ENCODE measurements at regions not wholly inside any gene's neighbourhood (a gene's known extent, or its start where the extent isn't known, plus 50 kb on each side); places are given as distances from the start of the nearest gene placed in this dataset.
A peak's percentile ranks its signal among the peaks of the same experiment; 100 is the strongest.

DNA sequence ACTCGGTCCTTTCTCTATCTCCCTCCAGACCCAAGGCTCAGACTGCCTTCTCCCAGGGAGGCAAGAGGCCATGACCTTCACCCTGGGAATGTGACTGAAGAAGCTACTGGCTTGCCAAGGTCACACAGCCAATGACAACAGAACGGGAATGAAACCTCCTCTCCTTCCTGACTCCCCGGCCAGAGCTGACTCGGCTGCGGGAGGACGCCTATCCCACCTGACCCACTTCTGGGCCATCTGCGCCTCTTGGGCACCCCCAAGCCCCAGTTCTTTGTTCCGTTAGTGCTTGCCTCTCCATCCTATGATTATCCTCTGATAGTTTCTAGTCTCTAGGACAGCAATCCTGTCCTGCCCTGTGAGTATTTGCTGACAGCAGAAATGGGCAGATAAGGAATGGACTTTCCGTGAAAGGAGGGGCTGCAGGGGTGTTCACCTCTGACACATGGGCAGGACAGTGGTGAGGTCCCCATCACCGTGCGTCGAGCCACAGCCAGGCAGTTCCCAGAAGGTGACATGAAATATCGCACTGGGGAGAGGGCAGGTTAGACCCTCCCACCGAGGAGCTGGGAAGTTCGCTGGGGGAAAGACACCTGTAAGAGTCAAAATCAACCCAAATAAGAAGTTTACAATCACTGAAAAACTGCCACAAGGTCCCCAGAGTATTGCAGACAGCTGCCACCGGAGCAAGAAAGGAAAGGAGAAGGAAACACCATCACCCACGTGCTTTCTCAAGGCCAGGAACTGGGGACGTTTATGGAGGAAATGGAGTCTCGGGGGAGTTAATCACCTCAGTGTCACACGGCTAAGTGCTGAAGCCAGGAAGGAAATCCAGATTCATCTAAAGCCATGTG lies 63.0 kb downstream of the INSIG1 start:
- no peak for DNase-seq

DNA sequence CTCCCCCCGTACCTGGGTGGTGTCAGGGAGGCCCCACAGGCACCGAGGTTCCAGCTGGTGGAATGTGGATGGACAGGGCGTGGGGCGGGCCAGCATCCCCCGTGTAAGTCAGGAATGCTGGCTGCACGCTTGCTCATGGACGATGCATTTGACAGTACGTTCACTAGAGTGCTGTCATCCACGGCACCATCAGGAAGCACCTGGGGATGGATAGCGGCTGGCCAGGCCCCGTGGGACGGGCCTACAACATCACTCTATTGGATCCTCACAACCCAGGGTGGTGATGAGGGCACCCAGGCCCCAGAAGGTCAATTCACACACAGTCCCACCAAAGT lies 63.6 kb downstream of the INSIG1 start:
- DNase-seq: no peak

DNA sequence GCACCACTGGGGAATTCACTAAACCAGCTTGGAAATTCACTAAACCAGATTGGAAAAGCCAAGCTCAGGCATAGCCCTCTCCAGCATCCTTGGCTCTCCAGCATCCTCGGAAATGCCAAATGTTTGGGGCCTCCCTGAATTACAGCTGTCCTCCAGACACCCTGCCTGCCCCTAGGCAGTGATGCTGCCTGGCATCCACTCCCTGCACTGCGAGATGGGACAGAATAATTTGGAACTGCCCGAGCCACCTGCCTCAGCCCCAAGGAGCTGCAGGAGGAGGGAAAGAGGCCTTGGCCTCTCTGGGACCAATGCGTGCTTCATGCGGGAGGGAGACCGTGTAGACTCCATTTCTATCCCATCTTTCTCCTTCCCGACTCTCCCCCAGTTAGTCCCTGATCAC lies 64.3 kb downstream of the INSIG1 start:
- no peak for DNase-seq

DNA sequence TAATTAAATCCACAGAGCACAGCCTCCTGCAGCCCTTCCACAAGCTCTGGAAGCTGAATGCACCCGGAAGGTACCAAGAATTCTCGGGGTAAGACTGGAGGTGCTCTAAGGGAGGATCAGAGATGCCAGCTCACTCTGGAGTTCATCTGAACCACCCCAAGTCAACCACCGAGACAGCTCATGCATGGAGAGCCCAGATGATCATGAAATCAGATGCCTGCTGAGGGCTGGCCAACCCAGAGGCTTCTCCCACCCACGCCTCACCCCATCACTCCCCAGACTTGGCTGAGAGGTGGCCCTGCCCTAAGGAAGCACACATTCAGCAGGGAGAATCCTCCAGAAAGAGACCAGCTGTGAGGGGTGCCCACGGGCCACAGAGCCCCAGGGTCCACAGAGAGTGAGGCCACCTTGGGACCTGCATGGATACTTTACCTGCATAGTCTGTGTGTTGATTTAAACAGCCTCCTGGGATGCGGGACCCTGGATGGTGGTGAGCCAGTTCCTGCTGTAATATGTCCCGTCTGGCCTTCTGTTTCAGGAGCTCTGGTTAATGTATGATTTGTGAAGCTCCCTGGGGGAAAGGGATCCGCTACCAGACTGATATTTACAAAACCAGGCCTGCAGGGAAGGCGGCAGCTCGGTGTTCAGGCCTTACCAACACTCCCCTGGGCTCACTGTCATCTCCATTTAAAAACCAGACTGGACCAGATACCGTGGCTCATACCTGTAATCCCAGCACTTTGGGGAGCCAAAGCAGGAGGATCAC lies 64.9 kb downstream of the INSIG1 start:
- DNase-seq: no peak

DNA sequence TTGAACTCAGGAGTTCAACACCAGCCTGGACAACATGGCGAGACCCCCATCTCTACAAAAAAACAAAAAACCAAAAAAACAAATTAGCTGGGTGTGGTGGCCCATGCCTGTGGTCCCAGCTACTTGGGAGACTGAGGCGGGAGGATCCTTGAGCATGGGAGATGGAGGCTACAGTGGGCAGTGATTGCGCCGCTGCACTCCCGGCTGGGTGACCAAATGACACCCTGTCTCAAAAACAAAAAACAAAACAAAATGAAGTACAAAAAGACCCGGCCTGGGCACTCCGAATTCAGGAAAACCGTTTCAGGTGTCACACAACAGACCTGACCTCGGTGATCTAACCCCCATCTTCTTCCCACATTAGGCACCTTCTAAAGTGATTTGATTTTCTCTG lies 65.5 kb downstream of the INSIG1 start:
- DNase-seq: no peak

DNA sequence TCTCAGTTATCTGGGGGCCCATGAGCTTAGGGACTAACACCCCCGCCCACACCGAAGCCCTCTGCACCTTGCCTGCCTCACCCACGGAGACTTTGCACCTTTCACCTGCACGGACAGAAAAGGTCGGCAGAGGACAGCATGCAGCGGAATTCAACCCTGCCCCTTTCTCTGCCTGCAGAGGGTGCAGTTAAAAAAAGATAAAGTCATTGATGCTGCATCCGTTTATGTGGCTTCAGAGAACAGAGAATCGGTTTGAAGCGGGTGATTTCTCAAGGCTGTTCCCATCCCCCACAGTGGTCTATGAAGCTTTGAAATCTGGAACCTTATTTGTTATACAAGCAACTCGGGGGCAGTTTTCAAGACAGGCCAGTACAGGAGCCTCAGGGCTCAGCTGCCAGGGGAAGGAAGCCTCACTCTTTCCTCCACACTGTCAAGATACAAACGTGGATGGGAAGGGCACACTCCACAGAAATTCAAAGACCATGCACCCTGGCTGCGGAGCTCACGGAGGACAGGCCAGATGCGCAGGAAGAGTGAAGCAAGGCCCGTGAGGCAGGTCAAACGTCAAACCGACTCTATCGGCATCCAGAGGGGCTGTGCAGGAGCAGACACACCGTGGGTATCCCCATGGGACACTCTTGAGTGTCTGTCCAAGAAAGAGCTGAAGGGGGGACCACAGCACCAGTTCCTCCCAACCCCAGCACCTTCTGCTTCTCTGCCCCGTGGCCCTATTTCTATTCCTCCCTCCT lies 66.3 kb downstream of the INSIG1 start:
- no peak for DNase-seq

DNA sequence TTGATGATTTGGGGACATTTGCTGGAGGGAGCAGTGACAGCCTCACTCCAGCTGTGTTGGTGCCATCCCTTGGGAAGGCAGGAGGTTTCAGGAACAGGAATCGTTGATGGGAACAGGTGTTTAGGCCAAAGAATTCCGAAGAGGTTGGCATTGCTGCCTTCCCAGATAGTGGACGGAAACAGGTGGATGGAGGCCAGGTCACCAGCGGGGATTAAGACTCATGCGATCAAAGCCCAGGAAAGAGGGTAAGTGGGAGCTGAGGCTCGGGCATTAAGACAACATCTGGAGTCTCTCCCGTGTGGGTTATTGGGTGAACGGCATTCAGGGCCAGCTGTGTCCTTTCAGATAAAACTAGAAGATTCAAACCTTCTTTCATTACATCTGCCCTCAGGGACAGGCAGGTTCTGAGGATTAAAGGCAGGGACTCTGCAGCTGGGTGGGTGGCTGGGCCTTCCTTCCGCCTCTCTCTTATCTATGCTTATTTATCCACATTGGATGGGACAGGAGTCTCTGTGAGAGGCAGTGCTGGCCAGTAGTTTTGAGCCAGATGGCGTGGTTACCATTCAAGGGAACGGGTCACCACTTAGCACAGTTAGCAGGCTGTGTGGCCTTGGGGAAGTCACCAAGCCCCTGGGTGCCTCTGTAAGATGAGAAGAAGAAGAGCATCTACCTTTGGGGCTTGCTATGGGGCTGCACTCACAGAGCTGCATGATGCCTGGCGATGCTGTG lies 67.6 kb downstream of the INSIG1 start:
- no peak for DNase-seq

DNA sequence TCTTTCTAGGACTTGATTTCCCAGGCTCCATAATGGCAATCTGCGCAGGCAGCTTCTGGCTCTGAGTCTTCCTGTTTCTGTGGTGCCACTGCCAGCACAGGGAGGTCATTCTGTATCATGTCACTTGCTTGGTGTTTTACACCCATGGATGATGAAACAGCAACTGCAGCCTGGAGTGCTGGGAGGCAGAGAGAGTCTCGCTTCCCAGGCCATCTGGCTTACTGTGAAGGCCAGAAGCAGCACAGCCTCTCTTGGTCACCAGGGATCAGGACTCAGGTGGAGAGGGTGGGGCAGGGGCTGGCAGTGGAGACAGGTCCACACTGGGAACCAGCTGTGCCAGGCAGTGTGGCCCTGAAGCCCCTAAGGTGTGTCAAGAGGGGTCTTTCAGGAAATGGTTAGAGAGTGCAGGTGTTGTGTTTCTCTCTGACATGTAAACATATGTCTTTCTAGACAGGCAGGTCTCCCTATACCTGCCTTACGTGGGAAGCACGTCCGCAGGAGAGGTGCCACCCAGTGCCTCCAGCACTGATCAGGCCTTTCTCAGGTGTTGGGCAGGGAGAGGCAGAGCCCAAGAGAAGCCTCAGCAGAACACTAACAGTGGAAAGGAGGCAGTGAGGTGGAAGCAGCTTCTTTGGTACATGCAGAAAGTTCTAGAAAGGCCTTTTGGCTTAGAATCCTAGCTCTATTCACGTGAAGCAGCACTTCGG lies 71.4 kb downstream of the INSIG1 start:
- no peak for DNase-seq

DNA sequence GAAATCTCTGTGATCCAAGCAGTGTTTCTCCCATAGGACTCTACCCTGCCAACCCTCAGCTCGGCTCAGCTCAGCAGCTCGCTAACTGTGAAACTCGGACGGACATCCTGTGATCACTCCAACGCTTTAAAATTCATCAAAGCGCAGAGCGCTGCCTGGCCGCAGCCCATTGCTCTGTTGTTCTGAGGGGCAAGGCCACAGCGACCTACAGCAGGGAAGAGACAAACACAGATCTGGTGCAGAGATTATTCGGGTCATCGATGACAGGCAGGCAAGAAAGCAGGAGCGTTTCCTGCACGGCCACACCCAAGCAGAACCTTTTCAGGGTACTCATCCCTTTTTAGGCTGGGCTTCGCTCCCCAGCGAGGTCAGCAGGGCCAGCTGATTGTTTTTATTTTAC lies 72.1 kb downstream of the INSIG1 start:
- DNase-seq: no peak

DNA sequence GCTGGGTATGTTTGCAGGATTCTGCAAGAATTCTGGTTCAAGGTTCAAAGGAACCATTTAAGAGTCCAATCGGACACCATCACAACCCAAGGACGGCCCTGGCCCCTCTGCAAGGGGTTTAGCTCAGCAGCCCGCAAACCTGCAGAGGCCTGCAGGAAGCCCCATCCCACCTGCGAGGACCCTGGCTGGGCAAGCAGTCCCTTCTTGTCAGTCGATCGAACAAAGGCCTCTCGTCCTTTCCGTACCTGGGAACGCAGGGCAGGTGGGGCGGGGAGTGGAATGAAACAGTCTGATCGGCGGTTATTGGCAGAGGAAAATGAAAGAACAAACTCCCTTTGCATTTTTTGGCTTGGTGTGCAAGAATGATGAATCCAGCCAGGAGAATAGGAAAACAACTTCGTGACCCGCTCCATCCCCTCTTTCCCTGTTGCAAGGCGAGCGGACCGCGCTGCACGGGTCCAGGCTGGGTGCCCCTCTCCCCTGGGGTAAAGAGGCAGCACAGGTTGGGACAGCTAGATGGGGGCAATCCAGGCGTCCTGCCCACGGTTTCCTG lies 73.7 kb downstream of the INSIG1 start:
- DNase-seq: no peak

DNA sequence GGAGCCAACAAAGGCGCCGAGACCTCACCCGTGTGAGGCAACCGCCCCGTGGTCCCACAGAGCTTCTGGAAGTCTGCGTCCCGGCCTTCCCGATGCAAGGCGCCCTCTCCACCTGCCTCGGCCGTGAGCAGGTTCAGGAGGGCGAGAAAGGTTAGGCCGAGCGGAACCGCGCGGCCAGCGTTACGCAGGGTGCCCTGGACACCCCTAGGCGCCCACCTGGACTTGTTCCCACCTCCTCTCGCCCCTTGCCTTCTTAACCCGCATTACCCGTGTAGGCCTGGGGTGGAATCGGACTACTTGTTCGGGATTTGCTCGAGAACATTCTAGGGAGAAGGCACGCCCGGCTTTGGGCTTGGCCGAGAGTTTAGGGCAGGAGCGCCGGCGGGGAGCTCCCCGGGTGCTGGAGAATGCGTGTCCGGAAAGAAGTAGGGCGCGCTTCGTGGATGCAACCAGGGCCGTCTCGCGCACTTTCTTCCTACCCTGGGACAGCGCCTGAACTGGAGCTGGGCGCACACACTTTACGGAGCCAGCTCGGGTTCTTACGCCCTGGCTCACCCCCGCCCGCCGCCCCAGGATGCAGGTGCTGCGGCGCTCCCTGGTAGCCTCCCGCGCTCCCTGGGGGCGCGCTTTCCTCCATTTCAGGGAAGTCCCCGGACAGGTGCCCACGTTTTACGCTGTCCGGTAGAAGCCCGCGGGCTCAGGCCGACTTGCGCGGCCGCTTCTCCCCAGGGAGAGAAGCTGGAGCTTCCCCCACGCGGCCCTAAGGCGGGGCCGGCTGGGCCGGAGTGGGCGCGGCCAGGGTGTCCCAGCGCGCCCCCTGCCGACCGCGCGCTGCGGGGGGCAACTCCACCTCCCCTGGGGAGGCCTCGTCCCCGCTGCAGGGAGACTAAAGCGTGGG lies 74.5 kb downstream of the INSIG1 start:
- no peak for DNase-seq

DNA sequence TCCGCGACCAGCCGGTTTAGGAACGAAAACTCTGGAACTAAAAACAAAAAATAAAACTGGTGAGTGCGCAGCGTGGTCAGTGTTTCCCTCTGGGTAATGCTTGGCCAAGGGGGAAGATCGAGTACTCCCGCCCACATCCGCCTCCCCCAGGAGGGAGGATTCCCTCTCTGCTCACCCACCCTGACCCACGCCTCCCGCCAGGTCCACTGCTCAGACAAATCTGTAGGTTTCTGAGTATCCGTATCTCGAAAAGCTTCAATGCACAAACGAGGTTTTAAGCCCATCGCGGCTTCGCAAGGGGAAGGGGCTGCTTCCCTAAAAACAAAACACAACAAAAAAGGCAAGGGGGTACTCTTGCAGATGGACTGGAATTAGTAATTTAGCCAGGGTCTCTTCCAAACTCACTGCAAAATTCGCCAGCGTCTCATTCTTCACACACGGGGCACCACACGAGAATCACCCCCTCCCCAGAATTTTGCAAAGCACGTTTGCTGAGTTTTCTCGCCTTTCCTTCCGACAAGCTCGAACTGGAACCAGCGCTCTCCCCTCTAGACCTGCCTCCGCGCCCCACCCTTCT lies 75.2 kb downstream of the INSIG1 start:
- DNase-seq: no peak

DNA sequence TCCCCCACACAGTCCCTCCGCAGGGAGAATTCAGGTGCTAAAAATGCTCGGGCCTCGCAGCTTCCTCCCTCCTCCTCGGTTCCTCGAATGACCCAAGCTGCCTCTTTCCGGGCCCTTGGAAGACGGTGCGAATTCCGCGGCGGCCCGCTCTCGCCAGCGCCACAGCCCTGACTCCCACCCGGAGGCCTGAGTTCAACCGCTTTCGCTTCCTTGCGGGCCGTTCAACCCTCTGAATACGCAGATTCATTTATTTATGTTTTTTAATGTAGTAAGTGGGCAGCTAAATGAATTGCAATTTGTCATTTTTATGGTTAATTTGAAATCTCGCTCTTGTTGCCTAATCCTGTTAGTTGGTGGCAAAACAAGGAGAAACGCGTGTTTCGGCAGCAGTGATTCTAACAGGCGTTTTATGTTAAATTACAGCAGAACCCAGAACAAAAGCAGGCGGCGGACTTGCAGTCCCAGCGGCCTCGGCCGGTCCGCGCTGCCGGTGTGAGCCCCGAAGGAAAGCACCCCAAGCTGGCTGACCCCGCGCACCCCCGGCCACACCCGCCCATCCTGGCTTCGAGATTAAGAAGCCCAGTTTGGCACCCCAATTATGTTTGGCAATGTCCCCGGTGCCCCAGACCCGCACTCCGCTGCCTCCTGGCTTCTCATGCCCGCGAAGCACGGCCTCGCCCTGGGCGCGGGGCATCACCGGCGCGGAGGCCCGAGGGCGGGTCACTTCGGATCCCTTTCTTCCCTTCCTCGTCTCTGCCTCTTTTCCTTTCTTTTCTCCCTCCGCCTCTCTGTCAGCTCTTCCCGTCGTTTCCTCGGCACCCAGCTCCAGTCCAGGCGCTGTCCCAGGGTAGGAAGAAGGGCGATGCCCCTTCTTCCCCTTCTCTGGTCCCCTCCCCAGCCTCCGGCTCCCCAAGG lies 75.9 kb downstream of the INSIG1 start:
- no peak for DNase-seq

DNA sequence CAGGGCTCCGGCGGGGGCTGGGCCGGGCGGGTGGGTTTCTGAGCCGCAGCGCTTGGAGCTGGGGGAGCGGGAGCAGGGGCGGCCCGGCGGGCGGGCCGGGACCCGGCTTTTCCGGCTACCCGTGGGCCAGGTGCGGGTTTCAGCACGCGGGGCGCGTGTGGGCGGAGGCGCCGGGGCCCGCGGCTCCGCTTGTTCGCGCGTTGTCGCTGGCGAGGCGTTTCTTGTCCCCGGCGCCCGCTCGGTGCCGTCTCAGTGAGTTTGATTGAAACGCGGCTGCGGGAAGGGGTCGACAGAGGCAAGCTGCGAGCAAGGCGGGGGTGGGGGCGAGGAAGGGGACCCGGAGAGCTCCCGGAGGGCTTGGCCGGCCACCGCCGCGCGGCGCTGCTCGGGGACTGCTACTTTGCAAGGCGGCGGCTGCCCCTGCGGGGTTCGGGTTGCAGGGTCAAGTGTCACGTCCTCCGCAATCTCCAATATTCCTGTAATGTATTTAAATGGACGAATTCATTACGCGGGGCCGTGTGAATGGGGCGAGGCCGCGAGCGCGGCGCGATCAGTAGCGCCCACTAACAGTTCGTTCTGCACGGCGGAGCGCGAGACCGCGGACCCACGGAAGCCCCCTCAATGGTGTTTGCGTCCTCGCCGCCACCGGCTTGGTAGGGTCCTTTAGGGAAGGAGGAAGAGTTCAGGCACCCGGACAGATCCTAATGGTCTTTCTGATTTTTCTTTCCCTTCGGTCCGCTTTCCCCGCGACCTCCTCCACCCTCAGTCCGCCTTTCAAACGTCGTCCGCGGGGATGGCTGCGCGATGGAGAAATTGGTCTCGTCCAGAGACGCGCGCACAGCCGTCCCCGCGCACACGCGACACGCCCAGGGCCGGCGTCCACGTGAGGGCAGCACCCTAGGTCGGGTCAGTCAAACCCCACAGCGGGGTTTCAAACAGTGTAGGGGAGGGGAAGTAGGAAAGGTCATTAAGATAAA lies 76.9 kb downstream of the INSIG1 start:
- no peak for DNase-seq

DNA sequence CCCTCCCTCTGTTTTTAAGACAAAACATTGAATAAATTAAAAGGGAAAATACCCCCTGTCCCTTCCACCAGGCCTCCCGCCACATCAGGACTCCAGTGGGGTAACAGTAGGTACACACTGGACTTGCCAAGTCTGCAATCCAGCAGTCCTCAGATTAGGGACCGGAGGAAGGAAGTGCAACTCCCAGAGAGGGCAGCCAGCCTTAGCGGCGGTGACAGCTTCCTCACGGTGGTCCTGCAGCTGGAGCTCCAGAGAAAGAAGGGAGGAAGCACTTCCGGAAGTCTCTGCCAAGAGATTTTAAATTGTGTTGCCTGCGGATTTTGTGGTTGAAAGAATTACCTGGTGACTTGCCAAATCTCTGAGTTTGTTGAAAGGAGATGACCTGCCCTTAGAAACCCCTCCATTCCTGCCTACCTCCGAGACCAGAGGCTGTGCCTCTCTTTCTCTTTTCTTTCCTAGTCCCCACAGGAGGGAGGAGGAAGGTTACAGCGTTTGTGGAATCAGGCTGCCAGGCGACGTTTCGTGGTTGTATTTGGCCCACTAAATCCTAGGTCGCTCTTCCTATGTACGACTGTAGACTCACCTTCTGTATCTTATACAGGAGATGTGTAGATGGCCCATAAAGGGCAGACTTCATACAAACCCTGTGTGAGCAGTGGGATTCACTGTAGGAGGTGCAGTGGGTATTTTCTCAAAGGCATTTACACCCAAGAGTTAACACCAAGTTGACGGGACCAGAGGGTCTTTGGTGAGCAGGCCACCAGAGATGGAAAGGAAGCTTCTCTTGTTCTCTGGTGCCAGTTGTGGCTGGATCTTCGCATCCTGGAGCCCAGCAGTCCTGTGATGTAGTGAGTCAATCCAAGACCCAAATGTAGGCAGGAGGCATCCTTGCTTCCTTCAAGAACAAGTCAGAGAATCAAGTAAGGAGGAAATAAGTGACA lies 77.9 kb downstream of the INSIG1 start:
- DNase-seq: peak; percentile 73

DNA sequence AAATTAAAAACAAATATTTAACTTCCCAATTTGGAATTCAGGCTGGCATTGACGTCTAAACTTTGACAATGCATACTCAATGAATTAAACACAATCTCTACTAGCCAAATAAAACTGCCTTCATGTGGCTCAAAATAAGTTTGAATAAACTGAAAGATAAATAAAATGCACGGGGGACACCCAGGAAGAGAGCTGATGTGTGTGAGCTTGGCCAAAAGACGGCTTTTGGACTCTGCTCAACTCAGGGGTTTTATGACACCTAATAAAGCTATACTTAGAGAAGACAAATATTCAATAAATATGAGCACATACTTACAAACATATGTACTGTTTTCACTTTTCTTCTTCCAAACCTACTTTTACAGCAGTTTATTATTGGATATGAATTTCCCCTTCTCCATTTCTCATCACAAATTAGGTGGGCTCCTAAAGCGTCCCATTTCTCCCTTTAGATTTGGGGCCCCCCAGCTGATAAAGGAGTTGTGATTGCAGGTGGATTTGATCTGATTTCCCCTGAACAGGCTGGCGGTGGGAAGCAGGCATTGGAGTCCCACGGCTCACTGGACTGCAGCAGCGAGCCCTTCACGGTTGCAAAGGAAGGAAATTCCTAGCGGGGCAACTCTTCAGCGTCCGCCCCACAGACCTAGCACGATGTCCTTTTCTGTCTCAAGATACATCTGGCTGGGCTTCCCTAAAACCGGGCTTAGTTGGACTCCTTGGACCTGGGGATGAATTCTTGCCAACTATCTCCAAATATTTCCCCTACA lies 79.6 kb downstream of the INSIG1 start:
- DNase-seq: no peak

Data from COR-L47 (cell line).